ENCODE measurements at regions not wholly inside any gene's neighbourhood (a gene's known extent, or its start where the extent isn't known, plus 50 kb on each side); places are given as distances from the start of the nearest gene placed in this dataset.

DNA sequence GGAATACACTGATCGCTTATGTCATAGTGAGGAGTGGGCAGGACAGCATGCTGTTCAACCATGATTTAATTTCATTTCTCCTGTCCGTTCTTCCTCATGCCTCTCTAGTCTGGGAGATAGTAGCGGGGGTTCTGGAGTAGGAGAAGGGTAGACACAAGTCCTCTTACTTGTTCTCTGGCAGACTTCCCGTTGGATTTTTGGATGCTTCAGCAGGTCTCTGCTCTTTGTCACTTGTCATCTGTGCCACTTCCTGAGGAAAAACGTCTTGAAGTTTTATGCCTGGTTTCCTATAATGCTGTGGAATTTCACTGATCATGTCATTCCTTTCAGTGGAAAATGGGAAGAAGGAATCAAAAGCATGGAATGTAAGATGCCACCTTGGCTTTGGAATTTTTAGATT lies 154.7 kb downstream of the GATB start:
- DNase-seq (ENCODE audit: low spot score), result no peak

DNA sequence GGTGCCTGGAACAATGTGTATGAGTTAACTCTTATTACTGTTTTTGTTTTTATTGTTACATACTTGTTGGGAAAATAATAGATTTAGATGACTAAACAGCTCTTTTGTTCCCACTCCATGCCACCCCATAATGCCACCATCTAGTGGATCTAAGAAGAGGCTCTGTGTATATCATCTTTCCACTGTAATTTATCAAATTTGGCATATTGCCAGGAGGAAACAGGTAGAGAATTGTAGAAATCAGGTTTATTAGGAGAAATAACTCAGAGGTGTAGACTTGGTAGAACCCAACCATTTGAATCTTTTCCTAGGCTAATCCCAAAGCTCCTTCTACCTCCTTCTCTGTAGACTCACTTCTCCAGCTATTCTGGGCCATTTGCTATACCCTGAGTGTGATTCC lies 150.6 kb downstream of the GATB start:
- no peak for DNase-seq (ENCODE audit: low spot score)

- DNase-seq (ENCODE audit: low spot score), result no peak
Observed at GRCh38 chr4:151611960-151612359, 148.8 kb downstream of the GATB start.

GRCh38 chr4:151613290-151613689 lies 147.5 kb downstream of the GATB start:
- DNase-seq (ENCODE audit: low spot score), result no peak

- DNase-seq (ENCODE audit: low spot score), result no peak
Observed at GRCh38 chr4:151614561-151614960, 146.2 kb downstream of the GATB start.

- DNase-seq (ENCODE audit: low spot score), result no peak
Observed at GRCh38 chr4:151618858-151619257, 141.9 kb downstream of the GATB start.

DNA sequence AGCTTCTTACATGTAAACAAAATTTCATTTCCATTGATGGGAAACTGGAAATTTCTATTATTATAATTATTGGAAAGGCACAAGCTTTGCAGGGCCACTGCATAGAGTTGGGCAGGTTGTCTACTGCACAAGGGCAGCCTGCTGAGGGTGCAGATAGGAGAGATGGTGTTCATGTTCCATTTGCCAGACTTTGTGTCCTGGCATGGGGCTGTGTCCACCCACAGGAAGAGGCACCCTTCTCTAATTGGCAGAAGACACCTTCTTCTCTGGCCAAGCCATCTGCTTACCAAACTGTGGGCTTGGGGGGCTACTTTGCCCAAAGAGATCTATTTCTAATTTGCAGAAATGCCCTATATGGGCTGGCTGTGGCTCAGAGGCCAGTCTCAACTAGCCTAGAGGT lies 140.7 kb downstream of the GATB start:
- DNase-seq (ENCODE audit: low spot score), result no peak

All from GM03348 (cell line).